Body of pancreas (tissue), 4 donors: ENCODE measurements at regions not wholly inside any gene's neighbourhood (a gene's known extent, or its start where the extent isn't known, plus 50 kb on each side); places are given as distances from the start of the nearest gene placed in this dataset.

Experiments used
- POLR2A ChIP-seq, 3 donors: fragments of 450-650 bp; IDR thresholded peaks; one replicate each; pipeline ENCODE4 v1.6.1; 2016; ENCODE audit warnings: antibody characterized with exemption in 3 of 3, mild to moderate bottlenecking in 2 of 3
- TF ChIP-seq, protein P1 (sequence below), 7 experiments: fragments of 450-650 bp in 4 of 7; fragments of 200-600 bp in 3 of 7; sonication (generic) in 3 of 7; IDR thresholded peaks; one replicate each; pipeline ENCODE4 v1.5.1; 2016 to 2019; ENCODE audit warnings: antibody characterized with exemption in 7 of 7

DNA sequence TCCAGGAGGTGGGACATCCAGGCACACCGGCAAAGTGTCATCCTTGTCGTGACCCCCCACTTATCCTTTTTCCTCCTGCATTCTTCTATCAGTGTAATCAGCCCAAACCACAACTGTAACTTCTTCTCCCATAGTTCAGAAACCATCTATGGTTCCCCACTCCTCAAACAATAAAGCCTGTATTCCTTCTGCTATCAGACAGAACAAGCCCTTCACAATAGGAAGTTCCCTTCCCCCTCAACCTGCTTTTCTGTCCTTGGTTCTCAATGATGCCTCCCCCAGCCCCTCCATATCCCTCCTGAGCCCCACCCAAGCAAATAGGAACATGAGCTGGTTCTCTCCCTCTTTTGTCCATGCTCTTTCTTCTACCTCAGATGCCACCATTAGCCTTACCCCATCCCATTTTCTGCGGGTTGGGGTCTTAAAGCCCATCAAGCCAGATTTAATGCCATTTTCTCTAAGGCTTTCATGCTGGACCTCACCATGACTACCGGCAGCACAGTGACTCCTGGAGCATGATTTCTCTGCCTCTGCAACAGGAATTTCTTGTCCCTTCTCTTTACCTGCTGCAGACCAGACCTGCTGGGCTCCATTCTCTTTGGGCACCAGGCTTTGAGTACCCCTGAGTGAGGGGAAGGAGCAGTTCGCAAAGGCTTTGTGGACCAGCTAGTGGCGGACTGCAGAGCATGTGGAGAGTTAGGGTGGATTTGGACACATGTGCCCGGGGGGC, 92.8 kb upstream of the PAX2 start:
- TF ChIP-seq POLR2A (IDR thresholded peaks at IDR 0.05) = no peak
- TF ChIP-seq, protein P1, sequence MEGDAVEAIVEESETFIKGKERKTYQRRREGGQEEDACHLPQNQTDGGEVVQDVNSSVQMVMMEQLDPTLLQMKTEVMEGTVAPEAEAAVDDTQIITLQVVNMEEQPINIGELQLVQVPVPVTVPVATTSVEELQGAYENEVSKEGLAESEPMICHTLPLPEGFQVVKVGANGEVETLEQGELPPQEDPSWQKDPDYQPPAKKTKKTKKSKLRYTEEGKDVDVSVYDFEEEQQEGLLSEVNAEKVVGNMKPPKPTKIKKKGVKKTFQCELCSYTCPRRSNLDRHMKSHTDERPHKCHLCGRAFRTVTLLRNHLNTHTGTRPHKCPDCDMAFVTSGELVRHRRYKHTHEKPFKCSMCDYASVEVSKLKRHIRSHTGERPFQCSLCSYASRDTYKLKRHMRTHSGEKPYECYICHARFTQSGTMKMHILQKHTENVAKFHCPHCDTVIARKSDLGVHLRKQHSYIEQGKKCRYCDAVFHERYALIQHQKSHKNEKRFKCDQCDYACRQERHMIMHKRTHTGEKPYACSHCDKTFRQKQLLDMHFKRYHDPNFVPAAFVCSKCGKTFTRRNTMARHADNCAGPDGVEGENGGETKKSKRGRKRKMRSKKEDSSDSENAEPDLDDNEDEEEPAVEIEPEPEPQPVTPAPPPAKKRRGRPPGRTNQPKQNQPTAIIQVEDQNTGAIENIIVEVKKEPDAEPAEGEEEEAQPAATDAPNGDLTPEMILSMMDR (IDR thresholded peaks at IDR 0.05) = no peak
